Uterus (tissue), 3 donors: ENCODE measurements at regions not wholly inside any gene's neighbourhood (a gene's known extent, or its start where the extent isn't known, plus 50 kb on each side); places are given as distances from the start of the nearest gene placed in this dataset.

Experiments used
- DNase-seq, 2 donors: peaks; one replicate each; pipeline ENCODE4 v3.0.0-alpha.2; 2019 to 2020
- H3K27ac ChIP-seq, 2 donors: fragments of 200-600 bp; sonication (generic); 1 replicate in 1 of 2; 2 replicates in 1 of 2; pipeline ENCODE4 v1.5.1; 2016 to 2018
- H3K27me3 ChIP-seq, 2 donors: fragments of 200-600 bp; sonication (generic); one replicate each; pipeline ENCODE4 v1.5.1; 2018 to 2019; ENCODE audit warnings: control low read depth in 1 of 2
- H3K36me3 ChIP-seq, 2 donors: fragments of 200-600 bp; sonication (generic); one replicate each; pipeline ENCODE4 v1.5.1; 2019; ENCODE audit warnings: control low read depth in 1 of 2
- H3K4me1 ChIP-seq, 2 donors: fragments of 200-600 bp; sonication (generic); one replicate each; pipeline ENCODE4 v1.5.1; 2018 to 2019; ENCODE audit warnings: control low read depth in 1 of 2
- H3K4me3 ChIP-seq, 2 donors: fragments of 200-600 bp; sonication (generic); 1 replicate in 1 of 2; 2 replicates in 1 of 2; pipeline ENCODE4 v1.5.1; 2018 to 2019; ENCODE audit warnings: mild to moderate bottlenecking in 1 of 2
- H3K9me3 ChIP-seq, 2 donors: fragments of 200-600 bp; sonication (generic); one replicate each; pipeline ENCODE4 v1.5.1; 2019; ENCODE audit warnings: control low read depth in 1 of 2
- CTCF ChIP-seq, 4 experiments: fragments of 200-600 bp in 2 of 4; fragments of 450-650 bp in 2 of 4; sonication (generic) in 2 of 4; IDR thresholded peaks; one replicate each; pipeline ENCODE4 v1.5.1; 2016 to 2019; ENCODE audit warnings: antibody characterized with exemption in 4 of 4, mild to moderate bottlenecking in 2 of 4, moderate library complexity in 1 of 4
- POLR2A ChIP-seq, 2 donors: fragments of 450-650 bp; IDR thresholded peaks; one replicate each; pipeline ENCODE4 v1.6.1; 2016; ENCODE audit warnings: antibody characterized with exemption in 2 of 2, mild to moderate bottlenecking in 1 of 2, moderate library complexity in 1 of 2
- intact Hi-C: fragments of 100-400 bp; cut with DNase I; formaldehyde crosslinking; loops from one replicate; pipeline ENCODE4 v1.15.1; 2023; ENCODE audit warnings: low total_unique reads
- donor health status: DM: yes; HTN: yes; CAD: no.

GRCh38 chr3:176951144-176951543 is 246.1 kb downstream of the TBL1XR1 start:
- no peak for TF ChIP-seq POLR2A (IDR thresholded peaks at IDR 0.05)
- Histone ChIP-seq H3K4me1 (no peaks in the 10 kb centered on the region), H3K4me3 (no peak overlapping the region), H3K36me3 (no peaks in the 10 kb centered on the region), H3K27me3 (no peaks in the 10 kb centered on the region), H3K9me3 (no peaks in the 10 kb centered on the region), H3K27ac (no peak overlapping the region)
- DNase-seq, result no peak
- intact Hi-C loops, result no loop called here

DNA sequence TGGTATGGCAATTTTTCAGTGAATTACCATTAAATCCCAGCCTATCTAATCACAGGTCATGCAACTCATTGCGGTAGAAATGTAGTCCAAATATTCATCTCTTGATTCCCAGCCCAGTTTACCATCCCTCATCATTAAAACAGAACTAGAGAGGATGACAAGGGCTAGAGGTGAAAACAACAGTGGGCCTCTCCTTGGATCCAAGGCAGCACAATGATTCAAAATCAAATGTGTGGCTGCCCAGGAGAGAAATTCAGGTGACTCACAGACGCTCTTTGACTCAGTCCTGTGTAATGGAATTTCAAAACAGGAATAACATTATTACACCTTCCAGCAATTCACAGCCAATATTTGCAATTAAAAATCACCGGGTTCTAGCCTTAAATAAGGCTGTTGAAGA is 246.5 kb downstream of the TBL1XR1 start:
- intact Hi-C loops, result no loop called here

GRCh38 chr3:176948151-176948550 is 249.1 kb downstream of the TBL1XR1 start:
- H3K27ac ChIP-seq, result no peak overlapping the region
- no peaks in the 10 kb centered on the region for H3K4me1 ChIP-seq
- TF ChIP-seq CTCF (IDR thresholded peaks at IDR 0.05) (no peak), POLR2A (IDR thresholded peaks at IDR 0.05) (no peak)
- no peaks in the 10 kb centered on the region for H3K36me3 ChIP-seq
- H3K27me3 ChIP-seq, result no peaks in the 10 kb centered on the region
- intact Hi-C loops, result no loop called here
- H3K9me3 ChIP-seq, result no peaks in the 10 kb centered on the region
- DNase-seq, result no peak
- H3K4me3 ChIP-seq, result no peak overlapping the region

More for the DNA sequence above, 246.5 kb downstream of the TBL1XR1 start:
- DNase-seq, result no peak
- no peaks in the 10 kb centered on the region for H3K4me1 ChIP-seq
- no peaks in the 10 kb centered on the region for H3K36me3 ChIP-seq
- H3K4me3 ChIP-seq, result no peak overlapping the region
- H3K27me3 ChIP-seq, result no peaks in the 10 kb centered on the region
- TF ChIP-seq POLR2A (IDR thresholded peaks at IDR 0.05), result no peak
- no peak for TF ChIP-seq CTCF (IDR thresholded peaks at IDR 0.05)
- H3K27ac ChIP-seq, result no peak overlapping the region
- H3K9me3 ChIP-seq, result no peaks in the 10 kb centered on the region

GRCh38 chr3:176946202-176946601 is 251.1 kb downstream of the TBL1XR1 start:
- TF ChIP-seq POLR2A (IDR thresholded peaks at IDR 0.05) (no peak), CTCF (IDR thresholded peaks at IDR 0.05) (no peak)

GRCh38 chr3:176942305-176942704 is 255.0 kb downstream of the TBL1XR1 start:
- no peak for DNase-seq
- no peaks in the 10 kb centered on the region for H3K36me3 ChIP-seq
- H3K4me1 ChIP-seq, result no peaks in the 10 kb centered on the region
- no peak overlapping the region for H3K27ac ChIP-seq
- intact Hi-C loops, result no loop called here
- no peaks in the 10 kb centered on the region for H3K9me3 ChIP-seq
- no peak for TF ChIP-seq CTCF (IDR thresholded peaks at IDR 0.05)
- TF ChIP-seq POLR2A (IDR thresholded peaks at IDR 0.05), result no peak
- no peak overlapping the region for H3K4me3 ChIP-seq
- H3K27me3 ChIP-seq, result no peaks in the 10 kb centered on the region

More at GRCh38 chr3:176946202-176946601, 251.1 kb downstream of the TBL1XR1 start:
- Histone ChIP-seq H3K36me3 (no peaks in the 10 kb centered on the region), H3K27ac (no peak overlapping the region), H3K27me3 (no peaks in the 10 kb centered on the region), H3K9me3 (no peaks in the 10 kb centered on the region), H3K4me1 (no peaks in the 10 kb centered on the region), H3K4me3 (no peak overlapping the region)
- intact Hi-C loops, result no loop called here
- DNase-seq, result no peak

- Histone ChIP-seq H3K27ac (no peak overlapping the region), H3K4me1 (no peaks in the 10 kb centered on the region), H3K9me3 (no peaks in the 10 kb centered on the region), H3K27me3 (no peaks in the 10 kb centered on the region), H3K36me3 (no peaks in the 10 kb centered on the region), H3K4me3 (no peak overlapping the region)
- intact Hi-C loops, result no loop called here
- no peak for DNase-seq
- TF ChIP-seq CTCF (IDR thresholded peaks at IDR 0.05) (no peak), POLR2A (IDR thresholded peaks at IDR 0.05) (no peak)
Observed at GRCh38 chr3:176941689-176942088, 255.6 kb downstream of the TBL1XR1 start.
